Prostate gland (tissue), 2 donors: ENCODE measurements at regions not wholly inside any gene's neighbourhood (a gene's known extent, or its start where the extent isn't known, plus 50 kb on each side); places are given as distances from the start of the nearest gene placed in this dataset.

Source experiments
- POLR2A ChIP-seq: fragments of 450-650 bp; IDR thresholded peaks from one replicate; pipeline ENCODE4 v1.6.1; 2016; ENCODE audit warnings: antibody characterized with exemption, mild to moderate bottlenecking
- TF ChIP-seq, protein P1 (sequence below), 4 experiments: fragments of 200-600 bp in 2 of 4; fragments of 450-650 bp in 2 of 4; sonication (generic) in 2 of 4; IDR thresholded peaks; 1 replicate in 3 of 4; 2 replicates in 1 of 4; pipeline ENCODE4 v1.5.1; 2016 to 2019; ENCODE audit warnings: antibody characterized with exemption in 4 of 4, mild to moderate bottlenecking in 2 of 4, moderate library complexity in 2 of 4

DNA sequence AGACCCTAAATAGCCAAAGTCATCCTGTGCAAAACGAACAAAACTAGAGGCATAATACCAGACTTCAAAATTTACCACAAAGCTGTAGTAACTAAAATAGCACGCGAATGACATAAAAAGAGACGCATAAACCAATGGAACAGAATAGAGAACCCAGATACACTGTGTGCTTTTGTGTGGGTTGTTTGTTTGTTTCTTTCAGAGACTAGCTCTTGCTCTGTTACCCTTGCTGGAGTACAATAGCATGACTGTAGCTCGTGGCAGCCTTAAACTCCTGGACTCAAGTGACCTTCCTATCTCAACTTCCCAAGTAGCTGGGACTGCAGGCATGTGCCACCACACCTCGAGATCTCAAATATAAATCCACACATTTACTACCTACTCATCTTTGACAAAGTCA lies 1314.6 kb upstream of the GBE1 start:
- no peak for TF ChIP-seq POLR2A
- TF ChIP-seq, protein P1, sequence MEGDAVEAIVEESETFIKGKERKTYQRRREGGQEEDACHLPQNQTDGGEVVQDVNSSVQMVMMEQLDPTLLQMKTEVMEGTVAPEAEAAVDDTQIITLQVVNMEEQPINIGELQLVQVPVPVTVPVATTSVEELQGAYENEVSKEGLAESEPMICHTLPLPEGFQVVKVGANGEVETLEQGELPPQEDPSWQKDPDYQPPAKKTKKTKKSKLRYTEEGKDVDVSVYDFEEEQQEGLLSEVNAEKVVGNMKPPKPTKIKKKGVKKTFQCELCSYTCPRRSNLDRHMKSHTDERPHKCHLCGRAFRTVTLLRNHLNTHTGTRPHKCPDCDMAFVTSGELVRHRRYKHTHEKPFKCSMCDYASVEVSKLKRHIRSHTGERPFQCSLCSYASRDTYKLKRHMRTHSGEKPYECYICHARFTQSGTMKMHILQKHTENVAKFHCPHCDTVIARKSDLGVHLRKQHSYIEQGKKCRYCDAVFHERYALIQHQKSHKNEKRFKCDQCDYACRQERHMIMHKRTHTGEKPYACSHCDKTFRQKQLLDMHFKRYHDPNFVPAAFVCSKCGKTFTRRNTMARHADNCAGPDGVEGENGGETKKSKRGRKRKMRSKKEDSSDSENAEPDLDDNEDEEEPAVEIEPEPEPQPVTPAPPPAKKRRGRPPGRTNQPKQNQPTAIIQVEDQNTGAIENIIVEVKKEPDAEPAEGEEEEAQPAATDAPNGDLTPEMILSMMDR (IDR thresholded peaks at IDR 0.05) = no peak
